Heart left ventricle (tissue), 13 donors: ENCODE measurements at regions not wholly inside any gene's neighbourhood (a gene's known extent, or its start where the extent isn't known, plus 50 kb on each side); places are given as distances from the start of the nearest gene placed in this dataset.

ENCODE experiments used
- POLR2A ChIP-seq, 2 donors: fragments of 450-650 bp; IDR thresholded peaks; one replicate each; pipeline ENCODE4 v1.6.1; 2017; ENCODE audit warnings: antibody characterized with exemption in 2 of 2, mild to moderate bottlenecking in 2 of 2, moderate library complexity in 2 of 2
- TF ChIP-seq, protein P1 (sequence below), 12 donors: fragments of 200-600 bp; sonication (generic) in 4 of 12; IDR thresholded peaks; one replicate each; pipeline versions ENCODE4 v1.5.0 to v1.8.0; 2018 to 2022; ENCODE audit warnings: antibody characterized with exemption in 12 of 12, mild to moderate bottlenecking in 5 of 12
- donor health status: ischemic (EF 13 %, LVEDD 7.1; RV severe dilation, severe dysfunction).
- donor health status: DM: no; HTN: yes; CAD: no.
- donor health status: DM: no; HTN: no; CAD: no.
- donor health status: ischemic (EF 25% LVEDD 6.9; RV normal size, moderate dysfunction).
- donor health status: ischemic (EF 25% LVEDD 5.7; RV mildly dilated, moderate dysfunction).
- donor health status: ischemic (EF 35%, LVEDD 5.7; RV mildly dilated, moderate dysfunction).
- donor health status: nonischemic (EF 11% LVEDD 7.7; RV severe dilation, severe dysfunction).
- donor health status: DM: yes; HTN: yes; CAD: no.
- donor health status: PGD.
- donor health status: ischemic (EF 29% LVEDD 5.4; RV normal size, mild dysfunction).
- donor health status: nonischemic (EF 23%, LVEDD 6.1; RV moderate dilation, normal function).

DNA sequence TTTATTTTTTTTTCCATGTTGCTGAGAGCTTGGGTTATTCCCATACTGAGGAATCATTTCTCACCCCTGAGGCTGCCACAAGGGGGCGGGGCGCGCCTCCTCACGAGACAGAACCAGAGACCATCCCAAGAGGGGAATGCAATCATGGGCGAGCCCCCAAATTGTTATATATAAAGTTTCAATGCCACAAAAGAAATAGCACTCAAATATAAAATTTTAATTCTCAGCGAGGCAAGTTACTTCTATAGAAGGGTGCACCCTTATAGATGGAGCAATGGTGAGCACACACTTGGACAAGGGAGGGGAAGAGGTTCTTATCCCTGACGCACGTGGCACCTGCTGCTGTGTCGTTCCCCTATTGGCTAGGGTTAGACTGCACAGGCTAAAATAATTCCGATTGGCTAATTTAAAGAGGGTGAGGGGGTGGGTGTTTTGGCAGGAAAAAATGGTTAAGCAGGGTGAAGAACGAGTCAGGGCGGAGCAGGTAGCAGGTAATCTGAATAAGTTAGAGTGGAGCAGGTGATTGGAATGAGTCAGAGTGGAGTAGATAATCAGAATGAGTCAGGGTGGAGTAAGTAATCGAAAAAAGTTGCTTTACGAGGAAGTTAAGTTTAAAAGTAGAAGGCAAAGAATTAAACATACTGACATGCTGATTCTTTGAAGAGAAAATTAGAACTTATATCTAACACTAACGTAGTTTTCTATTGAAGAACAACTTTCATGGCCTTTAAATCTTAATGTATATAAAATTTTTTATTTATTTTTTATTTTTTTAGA is 177.5 kb downstream of the MTCL1 start:
- TF ChIP-seq POLR2A (IDR thresholded peaks at IDR 0.05): no peak
- TF ChIP-seq, protein P1, sequence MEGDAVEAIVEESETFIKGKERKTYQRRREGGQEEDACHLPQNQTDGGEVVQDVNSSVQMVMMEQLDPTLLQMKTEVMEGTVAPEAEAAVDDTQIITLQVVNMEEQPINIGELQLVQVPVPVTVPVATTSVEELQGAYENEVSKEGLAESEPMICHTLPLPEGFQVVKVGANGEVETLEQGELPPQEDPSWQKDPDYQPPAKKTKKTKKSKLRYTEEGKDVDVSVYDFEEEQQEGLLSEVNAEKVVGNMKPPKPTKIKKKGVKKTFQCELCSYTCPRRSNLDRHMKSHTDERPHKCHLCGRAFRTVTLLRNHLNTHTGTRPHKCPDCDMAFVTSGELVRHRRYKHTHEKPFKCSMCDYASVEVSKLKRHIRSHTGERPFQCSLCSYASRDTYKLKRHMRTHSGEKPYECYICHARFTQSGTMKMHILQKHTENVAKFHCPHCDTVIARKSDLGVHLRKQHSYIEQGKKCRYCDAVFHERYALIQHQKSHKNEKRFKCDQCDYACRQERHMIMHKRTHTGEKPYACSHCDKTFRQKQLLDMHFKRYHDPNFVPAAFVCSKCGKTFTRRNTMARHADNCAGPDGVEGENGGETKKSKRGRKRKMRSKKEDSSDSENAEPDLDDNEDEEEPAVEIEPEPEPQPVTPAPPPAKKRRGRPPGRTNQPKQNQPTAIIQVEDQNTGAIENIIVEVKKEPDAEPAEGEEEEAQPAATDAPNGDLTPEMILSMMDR (IDR thresholded peaks at IDR 0.05): no peak
